GM21423 (cell line): ENCODE measurements at regions not wholly inside any gene's neighbourhood (a gene's known extent, or its start where the extent isn't known, plus 50 kb on each side); places are given as distances from the start of the nearest gene placed in this dataset.

Source experiments
- ATAC-seq: cut with Tn5 transposase; IDR thresholded peaks from one replicate; pipeline ENCODE4 v1.9.1; 2021; ENCODE audit warnings: mild to moderate bottlenecking, moderate library complexity; ENCODE audit not compliant: unreplicated experiment

GRCh38 chr3:43948013-43948412 lies 257.3 kb downstream of the ABHD5 start:
- ATAC-seq, result no peak

GRCh38 chr3:43949594-43949993 lies 258.9 kb downstream of the ABHD5 start:
- no peak for ATAC-seq

DNA sequence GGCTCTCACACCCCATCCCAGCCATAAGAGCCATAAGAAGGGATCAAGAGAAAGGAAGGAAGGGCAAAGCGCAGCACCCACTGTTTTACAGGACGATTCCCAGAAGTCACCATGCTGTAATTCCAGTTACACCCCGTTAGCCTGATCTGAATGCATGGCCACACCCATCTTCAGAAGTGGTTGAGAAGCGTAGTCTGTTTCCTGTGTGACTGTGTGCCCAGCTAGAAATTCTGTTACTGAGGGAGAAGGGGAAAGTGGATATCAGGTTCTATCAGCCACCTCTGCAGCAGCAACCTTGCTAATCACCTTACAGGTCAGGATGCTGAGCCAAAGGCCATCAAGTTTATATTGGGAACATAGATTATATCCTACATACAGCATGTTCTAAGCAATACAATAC lies 260.0 kb downstream of the ABHD5 start:
- no peak for ATAC-seq

DNA sequence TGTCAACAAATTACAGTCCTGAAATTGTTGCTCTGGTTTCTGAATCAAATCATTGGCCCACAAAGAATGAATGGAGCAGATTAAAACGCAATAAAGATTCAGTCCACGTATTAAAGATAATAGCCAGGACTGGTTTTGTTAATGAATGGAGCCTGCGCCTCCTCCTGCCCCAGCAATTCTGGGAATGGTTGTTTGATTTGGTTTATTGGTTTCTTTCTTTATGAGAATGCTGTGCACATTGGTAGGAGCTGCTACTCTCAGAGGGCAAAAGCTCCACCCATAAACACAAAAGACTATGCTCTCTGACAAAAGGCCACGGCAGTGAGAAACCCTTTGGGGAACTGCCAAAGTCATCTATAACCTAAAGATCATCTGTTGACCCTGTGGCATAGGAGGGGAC lies 261.1 kb downstream of the ABHD5 start:
- no peak for ATAC-seq

DNA sequence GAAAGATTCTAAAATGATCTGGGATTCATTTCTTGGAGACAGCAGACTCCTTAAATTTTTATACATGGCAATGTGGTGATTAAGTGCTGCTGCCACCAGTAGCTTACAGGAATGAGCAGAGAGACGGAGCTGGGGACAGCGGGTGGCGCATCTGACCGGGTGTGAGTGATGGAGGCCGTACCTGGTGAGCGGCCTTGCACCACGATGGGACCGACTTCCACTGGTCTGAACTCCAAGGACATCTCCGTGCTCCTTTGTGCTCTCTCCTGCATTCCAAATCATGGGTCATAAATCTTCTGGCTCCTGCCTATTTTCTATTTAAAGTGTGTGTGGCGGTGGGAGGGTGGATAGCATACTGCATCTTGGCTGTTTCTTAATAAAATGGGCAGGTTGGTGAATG lies 262.6 kb downstream of the ABHD5 start:
- ATAC-seq, result no peak

DNA sequence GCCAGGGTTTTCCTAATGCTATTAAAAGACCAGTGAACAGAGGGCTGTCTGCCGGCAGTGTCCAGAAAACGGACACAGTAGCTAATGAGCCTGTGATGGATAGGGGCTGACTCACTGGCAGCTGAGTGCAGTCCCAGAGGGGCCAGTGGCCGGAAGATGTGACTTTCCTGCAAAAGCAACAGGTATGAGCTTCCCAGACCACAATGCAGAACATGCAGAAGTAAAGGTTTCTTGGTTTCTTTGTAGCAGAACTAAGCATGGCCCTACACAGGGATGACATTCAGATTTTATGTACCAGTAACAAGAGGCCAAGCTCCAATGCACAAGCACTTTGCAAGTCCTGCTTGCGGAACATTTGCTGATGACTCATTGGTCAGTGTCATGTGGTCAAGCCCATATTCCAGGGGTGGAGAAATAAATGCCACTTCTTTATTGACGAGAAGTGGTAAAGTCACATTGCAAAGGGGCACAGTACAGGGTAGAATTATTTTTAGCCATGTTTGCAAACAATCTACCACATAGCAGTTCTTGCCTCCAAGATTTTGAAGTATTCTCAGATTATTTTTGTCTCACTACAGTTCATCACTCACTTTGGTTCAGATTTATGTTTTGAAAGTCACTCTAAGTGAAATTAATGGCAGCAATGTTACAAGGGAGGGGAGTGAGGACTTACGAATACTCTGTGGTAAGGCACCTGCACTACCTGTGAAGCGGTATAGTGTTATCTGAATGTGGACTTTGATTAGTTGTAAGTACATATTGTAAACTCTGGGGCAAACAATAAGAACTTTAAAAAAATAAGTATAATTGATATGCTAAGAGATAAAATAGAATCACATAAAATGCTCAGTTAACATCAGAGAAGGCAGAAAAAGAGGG lies 263.3 kb downstream of the ABHD5 start:
- ATAC-seq, result no peak

DNA sequence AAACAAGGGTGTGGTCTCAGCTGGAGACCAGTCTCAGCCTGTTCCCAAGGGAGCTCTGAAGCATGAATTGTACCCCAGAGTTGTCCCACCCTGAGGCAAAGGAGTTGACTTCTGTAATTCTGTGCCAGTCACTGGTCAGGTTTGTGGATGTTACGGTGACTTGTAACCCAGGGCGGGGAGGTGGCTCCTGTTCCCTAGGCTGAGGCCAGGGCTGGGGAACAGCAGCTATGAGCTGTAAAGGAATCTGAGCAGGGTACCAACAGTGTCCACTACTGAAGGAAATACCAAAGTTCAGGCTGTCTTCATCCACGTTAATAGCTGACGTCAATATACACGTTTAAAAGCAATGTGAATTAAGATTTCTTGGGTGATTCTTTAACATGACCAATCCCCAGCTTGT lies 266.2 kb downstream of the ABHD5 start:
- no peak for ATAC-seq

GRCh38 chr3:43957553-43957952 lies 266.8 kb downstream of the ABHD5 start:
- ATAC-seq, result no peak

- no peak for ATAC-seq
These were observed 267.4 kb downstream of the ABHD5 start for GRCh38 chr3:43958005-43958770.

DNA sequence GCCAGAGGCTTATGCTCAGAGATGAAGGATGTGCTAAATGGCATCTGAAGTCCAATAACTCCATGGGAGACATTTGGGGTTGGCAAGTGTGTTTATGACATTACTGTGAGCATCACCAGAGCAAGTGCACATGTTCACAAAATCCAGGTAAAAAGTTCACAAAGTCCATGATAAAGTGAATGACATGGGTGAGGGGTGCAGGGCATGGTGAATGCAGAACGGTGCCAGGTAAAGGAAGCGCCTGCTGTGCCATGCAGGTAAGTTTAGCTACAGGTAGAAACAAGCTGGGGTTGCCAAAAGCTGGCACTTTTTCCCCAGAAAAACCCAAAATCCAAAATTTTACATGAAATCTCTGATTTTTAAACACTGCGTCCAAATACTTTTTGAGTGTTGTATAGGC lies 268.2 kb downstream of the ABHD5 start:
- no peak for ATAC-seq

DNA sequence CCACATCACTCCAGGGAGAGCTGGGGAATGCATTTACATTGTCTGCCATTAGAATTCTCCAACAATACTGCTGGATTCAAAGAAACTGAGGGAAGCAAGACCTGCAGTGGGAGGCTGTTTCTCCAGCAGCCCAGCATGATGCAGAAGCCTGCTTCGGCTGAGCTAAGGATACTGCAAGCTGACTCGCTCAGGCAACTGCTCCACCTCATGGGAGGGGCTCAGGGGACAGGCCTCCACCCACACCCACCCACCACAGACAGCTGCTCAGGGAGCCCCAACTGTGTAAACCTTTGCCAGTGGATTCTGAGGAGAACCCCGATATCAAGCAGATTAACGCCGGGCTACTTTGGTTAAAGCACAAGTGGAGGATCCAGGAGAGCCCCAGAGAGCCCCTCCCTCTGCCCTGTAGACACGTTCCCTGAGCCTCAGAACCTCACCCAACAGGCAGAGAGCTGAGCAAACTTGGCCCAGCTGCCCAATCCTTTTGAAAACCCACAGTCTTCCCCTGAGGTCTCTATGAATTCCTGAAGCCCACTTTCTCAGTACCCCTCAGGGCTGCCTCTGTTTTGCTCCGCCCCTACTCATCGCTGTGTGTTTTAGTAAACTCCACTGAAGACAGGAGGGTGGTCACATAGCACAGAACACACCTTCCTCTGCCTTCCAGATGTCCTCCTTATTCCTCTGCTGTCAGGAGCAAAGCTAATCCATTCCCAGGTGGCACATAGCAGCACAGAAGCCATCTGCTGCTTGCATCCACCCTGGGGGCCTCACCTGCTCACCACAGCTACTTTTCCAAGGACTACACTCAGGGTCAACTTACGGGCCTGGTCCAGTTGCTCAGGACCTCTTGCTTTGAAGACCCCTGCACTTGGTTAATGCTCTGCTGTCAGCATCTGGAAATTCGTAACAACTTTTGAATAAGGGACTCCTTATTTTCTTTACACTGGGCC lies 269.0 kb downstream of the ABHD5 start:
- ATAC-seq, result no peak

GRCh38 chr3:43960448-43960840 lies 269.7 kb downstream of the ABHD5 start:
- no peak for ATAC-seq

DNA sequence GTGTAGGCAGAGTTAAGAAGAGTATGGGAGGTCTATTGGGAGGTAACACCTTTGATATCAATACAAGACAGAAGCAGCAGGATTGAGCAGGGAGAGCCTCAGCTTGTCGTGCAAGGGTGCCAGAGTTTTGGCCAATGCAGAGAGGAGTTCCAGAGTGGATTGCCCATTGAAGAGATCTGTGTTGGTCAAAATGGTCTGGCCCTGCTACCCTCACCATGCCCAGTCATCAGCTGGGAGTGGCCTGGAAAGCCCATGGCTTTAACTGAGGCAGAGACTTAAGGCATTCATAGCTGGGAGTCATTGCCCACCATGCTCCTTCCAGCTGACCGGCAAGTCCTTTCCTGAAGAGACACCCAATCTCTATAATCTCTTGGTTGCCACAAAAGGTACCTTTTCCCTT lies 271.3 kb downstream of the ABHD5 start:
- ATAC-seq, result no peak

- no peak for ATAC-seq
These were observed 272.5 kb downstream of the ABHD5 start for GRCh38 chr3:43963208-43963607.

DNA sequence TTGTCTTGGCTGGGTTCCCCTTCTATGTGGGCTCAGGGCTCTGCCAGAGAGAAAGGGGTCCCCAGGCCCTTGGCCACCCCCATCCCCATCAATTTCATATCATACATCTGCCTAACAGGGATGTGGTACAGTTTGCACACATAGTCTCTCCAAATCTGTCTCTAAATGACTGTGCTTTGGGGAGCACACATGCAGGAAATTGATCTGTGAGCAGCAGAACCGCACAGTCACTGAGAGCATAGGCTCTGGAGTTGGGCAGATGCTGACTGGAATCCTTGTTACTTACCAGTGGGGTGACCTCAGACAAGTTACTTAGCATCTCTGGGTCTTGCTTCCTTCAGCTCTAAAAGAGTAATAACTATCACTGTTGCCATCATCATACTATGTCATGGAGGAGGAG lies 273.9 kb downstream of the ABHD5 start:
- no peak for ATAC-seq

- no peak for ATAC-seq
These were observed 274.9 kb downstream of the ABHD5 start for GRCh38 chr3:43965656-43966055.

DNA sequence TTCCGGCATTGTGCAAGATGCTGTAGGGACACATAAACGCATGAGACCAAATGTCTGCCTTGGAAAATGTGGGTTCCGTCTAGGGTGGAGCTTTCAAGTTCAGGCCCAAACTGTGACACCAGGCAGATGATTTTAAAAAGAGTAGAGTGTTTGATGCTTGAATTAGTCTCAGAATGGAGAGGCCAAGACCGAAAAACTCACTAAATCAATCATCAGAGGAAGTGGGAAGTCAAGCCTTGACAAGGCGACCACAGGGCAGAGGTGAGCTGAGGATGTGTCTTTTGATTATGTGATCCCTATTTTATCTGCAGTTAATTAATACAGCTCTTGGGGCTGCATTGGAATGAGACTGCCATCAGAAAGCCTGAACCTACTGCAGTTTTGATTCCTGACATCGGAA lies 275.4 kb downstream of the ABHD5 start:
- no peak for ATAC-seq

DNA sequence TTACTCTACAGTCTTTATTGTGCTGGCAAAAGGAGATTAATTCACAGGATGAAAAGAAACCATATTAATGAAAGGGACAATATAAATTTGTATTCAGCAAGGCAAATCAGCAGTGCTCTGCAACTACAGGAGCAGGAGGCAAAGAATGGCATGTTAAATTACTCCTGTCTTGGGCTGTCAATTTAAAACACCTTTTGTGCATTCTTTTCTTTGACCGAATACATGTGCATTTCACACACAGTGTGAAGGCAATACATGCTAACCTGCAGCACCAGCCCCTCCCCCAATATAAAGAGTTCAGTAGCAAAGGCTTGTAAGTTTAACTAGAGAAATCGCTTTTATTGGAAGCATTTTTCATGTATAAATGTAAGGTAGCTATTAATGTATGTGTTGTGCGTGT lies 275.2 kb upstream of the TOPAZ1 start:
- ATAC-seq, result no peak

DNA sequence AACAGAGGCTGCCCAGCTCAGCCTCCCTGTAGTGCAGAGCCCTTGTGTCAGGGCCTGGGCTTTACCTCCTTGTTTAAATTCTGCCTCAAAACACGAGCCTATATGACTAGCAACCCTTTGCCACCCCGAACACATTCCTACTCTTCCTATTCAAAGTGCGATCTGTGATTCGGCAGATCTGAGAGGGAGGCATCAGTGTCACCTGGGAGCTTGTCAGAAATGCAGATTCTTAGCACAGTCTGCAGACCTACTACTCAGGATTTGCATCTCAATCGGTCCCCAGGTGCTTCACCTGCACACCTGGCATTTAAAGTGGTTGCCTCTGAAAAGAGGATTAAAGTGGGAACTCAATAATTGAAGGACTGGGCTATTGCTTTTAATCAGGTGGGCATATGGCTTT lies 273.2 kb upstream of the TOPAZ1 start:
- ATAC-seq, result no peak

DNA sequence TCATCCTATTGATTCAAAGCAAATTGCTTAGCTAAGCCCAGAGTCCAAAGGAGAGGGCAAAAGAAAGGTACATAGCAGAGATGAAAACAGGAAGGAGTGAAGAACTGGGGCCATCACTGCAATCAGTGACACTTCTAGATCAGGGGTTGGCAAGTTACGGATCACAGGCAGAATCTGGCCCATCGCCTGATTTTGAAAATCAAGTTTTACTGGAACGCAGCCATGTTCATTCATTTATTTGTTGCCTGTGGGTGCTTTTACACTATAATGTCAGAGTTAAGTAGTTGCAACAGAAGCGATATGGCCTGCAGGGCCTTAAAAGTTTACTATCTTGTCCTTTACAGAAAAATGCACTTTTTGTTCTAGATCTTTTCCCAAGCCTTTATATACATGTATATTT lies 271.7 kb upstream of the TOPAZ1 start:
- no peak for ATAC-seq

DNA sequence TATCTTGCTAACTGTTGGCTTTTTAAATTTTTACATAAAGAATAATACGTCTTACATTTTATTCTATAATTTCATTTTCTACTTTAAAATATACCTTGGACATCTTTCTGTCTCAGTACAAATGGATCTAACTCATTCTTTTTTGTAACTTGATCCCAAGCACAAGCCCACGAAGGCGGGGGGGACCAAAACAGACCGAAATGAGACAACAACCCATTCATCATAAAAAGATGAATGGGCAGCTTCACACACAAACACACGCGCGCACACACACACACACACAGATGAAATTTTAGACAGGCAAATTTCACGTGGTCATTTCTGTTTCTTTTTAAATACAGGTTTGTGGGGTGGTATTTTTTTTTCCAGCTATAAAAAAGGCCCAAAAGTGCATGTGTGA lies 271.3 kb upstream of the TOPAZ1 start:
- no peak for ATAC-seq
